ENCODE measurements at regions not wholly inside any gene's neighbourhood (a gene's known extent, or its start where the extent isn't known, plus 50 kb on each side); places are given as distances from the start of the nearest gene placed in this dataset.

GRCh38 chr9:75197561-75197960, 109.2 kb downstream of the OSTF1 start:
- TF ChIP-seq YY1 (IDR thresholded peaks at IDR 0.05; ENCODE audit: insufficient read depth, insufficient read length) (no peak), ZNF274 (IDR thresholded peaks at IDR 0.05; ENCODE audit: low read depth, low read length) (no peak), SUZ12 (IDR thresholded peaks at IDR 0.05; ENCODE audit: extremely low read depth, insufficient read depth, insufficient read length) (no peak)

Measured in NT2/D1 (cell line).